ACC112 (cell line): ENCODE measurements at regions not wholly inside any gene's neighbourhood (a gene's known extent, or its start where the extent isn't known, plus 50 kb on each side); places are given as distances from the start of the nearest gene placed in this dataset.

ENCODE experiments used
- H2AFZ ChIP-seq: fragments of 200-600 bp; sonication (generic); one replicate; pipeline ENCODE4 v1.6.0; 2017; ENCODE audit warnings: antibody characterized with exemption, low read length; ENCODE audit not compliant: unreplicated experiment
- H3K27ac ChIP-seq: fragments of 200-600 bp; sonication (generic); 2 replicates; pipeline ENCODE4 v1.5.1; 2014; ENCODE audit warnings: low read depth, mild to moderate bottlenecking, antibody characterized with exemption, low read length, moderate library complexity
- H3K27me3 ChIP-seq: fragments of 200-600 bp; sonication (generic); 2 replicates; pipeline ENCODE4 v1.6.1; 2014; ENCODE audit warnings: mild to moderate bottlenecking, antibody characterized with exemption, low read length, moderate library complexity, mixed read lengths; ENCODE audit not compliant: insufficient read depth
- H3K36me3 ChIP-seq: fragments of 200-600 bp; sonication (generic); 2 replicates; pipeline ENCODE4 v1.6.1; 2016; ENCODE audit warnings: mild to moderate bottlenecking, antibody characterized with exemption, low read length, moderate library complexity, mixed read lengths; ENCODE audit not compliant: insufficient read depth
- H3K4me1 ChIP-seq: fragments of 200-600 bp; sonication (generic); one replicate; pipeline ENCODE4 v1.6.1; 2016; ENCODE audit warnings: low read length, mixed read lengths; ENCODE audit not compliant: insufficient read depth, unreplicated experiment, control insufficient read depth
- H3K4me3 ChIP-seq: fragments of 200-600 bp; sonication (generic); 2 replicates; pipeline ENCODE4 v1.5.1; 2014; ENCODE audit warnings: mild to moderate bottlenecking, low read depth, low read length
- H3K79me2 ChIP-seq: fragments of 200-600 bp; sonication (generic); one replicate; pipeline ENCODE4 v1.6.0; 2016; ENCODE audit warnings: low read length; ENCODE audit not compliant: control insufficient read depth, unreplicated experiment, insufficient read depth

DNA sequence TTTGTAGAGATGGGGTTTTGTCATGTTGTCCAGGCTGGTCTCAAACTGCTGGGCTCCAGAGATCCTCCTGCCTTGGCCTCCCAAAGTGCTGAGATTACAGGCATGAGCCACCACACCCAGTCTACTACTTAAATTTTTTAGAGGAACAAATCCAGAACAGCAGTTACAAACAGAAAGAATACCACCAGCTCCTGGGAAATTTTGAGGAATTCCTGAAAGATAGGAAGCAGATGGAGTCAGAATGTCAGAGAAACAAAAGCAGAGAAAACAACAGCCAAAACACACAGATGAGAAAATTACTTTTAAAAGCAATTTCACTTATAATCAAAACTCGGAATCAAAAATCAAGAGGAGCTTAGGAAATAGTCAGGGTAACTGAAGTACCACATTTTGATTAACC, 543.3 kb upstream of the MARCKS start:
- Histone ChIP-seq H3K79me2 (no peaks in the 10 kb centered on the region), H3K4me3 (no peak overlapping the region), H3K4me1 (no peaks in the 10 kb centered on the region), H3K27ac (no peak overlapping the region), H3K27me3 (no peaks in the 10 kb centered on the region), H3K36me3 (no peaks in the 10 kb centered on the region), H2AFZ (no peak overlapping the region)

DNA sequence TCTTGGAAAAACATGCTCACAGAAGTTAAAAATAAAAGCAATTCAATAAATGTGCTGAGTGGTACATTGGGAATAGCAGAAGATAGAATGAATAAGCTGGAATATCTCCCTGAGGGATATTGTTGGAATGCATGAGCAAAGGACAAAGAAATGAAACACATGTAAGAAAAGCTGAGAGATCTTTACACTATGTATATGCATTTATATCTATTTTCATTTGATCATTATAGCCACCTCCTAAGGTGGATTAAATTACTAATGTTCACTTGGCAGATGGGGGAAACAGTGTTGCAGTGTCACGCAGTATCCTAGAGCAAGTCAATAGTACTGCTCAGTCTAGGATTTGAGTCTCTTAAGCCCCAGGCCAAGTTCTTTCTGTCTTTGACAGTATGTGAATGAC, 542.0 kb upstream of the MARCKS start:
- no peaks in the 10 kb centered on the region for H3K4me1 ChIP-seq
- H3K79me2 ChIP-seq: no peaks in the 10 kb centered on the region
- no peak overlapping the region for H2AFZ ChIP-seq
- no peak overlapping the region for H3K27ac ChIP-seq
- no peaks in the 10 kb centered on the region for H3K36me3 ChIP-seq
- no peak overlapping the region for H3K4me3 ChIP-seq
- no peaks in the 10 kb centered on the region for H3K27me3 ChIP-seq

DNA sequence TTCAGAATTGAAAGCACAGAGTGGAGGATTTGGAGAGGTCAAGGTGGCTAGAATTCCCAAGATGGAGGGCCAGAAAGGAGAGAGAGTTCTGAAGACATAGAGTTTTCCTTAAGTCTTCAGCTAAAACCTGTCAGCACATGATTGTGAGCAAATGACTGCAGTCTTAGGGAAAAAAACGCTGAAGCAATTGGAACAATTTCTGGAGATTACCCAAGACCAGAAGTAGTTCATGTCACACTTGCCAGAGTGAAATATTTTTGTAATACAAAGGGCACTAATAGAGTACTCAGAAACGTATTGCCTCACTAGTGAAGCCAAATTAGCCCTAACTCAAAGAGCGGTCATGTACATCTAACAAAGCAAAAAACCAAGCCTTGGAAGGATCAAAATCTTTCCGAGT, 541.3 kb upstream of the MARCKS start:
- no peak overlapping the region for H3K4me3 ChIP-seq
- no peak overlapping the region for H3K27ac ChIP-seq
- H2AFZ ChIP-seq: no peak overlapping the region
- no peaks in the 10 kb centered on the region for H3K4me1 ChIP-seq
- no peaks in the 10 kb centered on the region for H3K79me2 ChIP-seq
- no peaks in the 10 kb centered on the region for H3K36me3 ChIP-seq
- no peaks in the 10 kb centered on the region for H3K27me3 ChIP-seq

DNA sequence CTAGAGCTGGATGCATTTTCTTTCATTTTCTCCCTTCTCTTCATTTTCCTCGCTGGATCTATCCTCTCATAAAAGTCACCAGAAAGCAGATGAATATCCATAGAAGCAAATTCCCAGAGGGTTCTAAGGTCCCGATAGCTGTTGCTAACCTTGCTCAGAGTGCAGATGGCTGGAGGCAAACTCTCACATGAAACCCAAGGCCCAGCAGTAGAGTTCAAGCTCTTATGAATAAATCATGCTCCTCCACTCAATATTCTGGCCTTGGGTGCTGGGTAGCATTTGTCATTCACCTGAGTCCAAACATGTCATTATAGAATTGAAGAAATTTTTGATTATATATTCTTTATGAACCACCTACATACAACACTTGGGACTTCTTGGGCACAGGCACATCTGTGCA, 539.7 kb upstream of the MARCKS start:
- H3K27me3 ChIP-seq: no peaks in the 10 kb centered on the region

DNA sequence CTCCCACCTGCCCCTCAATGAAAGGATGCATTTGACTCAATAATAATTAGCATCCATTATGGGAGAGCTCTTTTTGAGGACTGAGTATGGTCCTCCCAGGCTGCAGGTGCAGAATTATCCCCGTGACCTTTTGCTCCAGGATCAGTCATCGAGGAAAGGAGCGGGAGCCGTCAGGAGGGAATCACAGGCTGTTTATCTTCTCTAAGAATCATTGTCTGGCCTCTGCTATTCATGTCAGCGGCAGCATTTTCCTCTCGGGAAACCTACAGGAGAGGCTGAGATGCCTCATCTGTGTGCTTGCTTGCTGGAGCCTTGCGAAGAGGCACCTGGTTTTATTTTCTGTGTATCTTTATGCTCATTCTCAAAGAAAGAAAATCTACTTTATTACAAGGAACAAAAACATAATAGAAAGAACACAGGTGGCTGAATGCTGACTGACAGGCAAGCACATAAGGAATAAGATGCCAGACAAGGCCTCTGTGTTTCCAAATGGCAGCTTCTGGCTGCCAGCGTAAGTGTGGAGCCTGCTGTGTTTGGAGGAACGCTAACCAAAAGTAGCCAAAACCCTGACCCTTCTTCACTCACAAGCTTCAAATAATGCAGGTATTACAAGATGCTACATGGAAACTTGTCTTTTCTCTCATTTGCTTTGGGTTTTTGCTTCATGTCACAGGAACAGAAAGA, 539.1 kb upstream of the MARCKS start:
- H2AFZ ChIP-seq: no peak overlapping the region
- H3K36me3 ChIP-seq: no peaks in the 10 kb centered on the region
- no peak overlapping the region for H3K27ac ChIP-seq
- no peaks in the 10 kb centered on the region for H3K27me3 ChIP-seq
- H3K4me3 ChIP-seq: no peak overlapping the region
- no peaks in the 10 kb centered on the region for H3K79me2 ChIP-seq
- H3K4me1 ChIP-seq: no peaks in the 10 kb centered on the region

More for the DNA sequence above, 539.7 kb upstream of the MARCKS start:
- Histone ChIP-seq H3K79me2 (no peaks in the 10 kb centered on the region), H3K4me3 (no peak overlapping the region), H3K36me3 (no peaks in the 10 kb centered on the region), H2AFZ (no peak overlapping the region), H3K4me1 (no peaks in the 10 kb centered on the region), H3K27ac (no peak overlapping the region)

DNA sequence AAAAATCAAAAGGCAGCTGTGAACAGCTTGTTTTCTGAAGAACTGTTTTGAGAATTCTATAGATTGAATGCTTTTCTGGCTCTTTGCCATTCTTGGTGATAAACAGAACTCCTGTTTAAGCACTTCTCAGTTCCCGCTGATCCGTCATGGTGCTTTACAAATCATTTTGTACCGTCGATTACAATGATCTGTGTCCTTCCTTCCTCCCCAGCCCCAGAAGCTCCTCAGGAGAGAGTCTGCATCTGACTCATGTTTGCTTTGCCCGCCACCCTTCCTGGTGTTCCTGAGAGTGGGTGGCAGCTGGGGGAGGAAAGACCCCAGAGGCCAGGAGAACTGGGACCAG, 538.6 kb upstream of the MARCKS start:
- H3K27me3 ChIP-seq: no peaks in the 10 kb centered on the region
- H3K79me2 ChIP-seq: no peaks in the 10 kb centered on the region
- H3K4me3 ChIP-seq: no peak overlapping the region
- H3K27ac ChIP-seq: no peak overlapping the region
- no peaks in the 10 kb centered on the region for H3K36me3 ChIP-seq
- no peaks in the 10 kb centered on the region for H3K4me1 ChIP-seq
- H2AFZ ChIP-seq: no peak overlapping the region

DNA sequence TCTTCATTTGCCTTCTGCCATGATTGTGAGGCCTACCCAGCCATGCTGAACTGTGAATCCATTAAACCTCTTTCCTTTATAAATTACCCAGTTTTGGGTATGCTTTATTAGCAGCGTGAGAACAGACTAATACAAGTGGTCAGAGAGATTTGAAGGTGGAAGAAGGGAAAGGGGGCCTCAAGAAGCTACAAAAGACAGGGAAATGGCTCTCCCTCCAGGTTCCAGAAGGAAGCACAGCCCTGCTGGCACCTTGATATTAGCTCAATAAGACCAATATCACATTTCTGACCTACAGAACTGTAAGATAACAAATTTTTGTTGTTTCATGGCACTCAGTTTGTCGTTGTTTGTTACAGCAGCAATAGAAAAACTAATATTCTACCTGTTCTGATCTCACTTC, 536.5 kb upstream of the MARCKS start:
- no peaks in the 10 kb centered on the region for H3K36me3 ChIP-seq
- no peaks in the 10 kb centered on the region for H3K4me1 ChIP-seq
- no peaks in the 10 kb centered on the region for H3K27me3 ChIP-seq
- H3K79me2 ChIP-seq: no peaks in the 10 kb centered on the region
- no peak overlapping the region for H2AFZ ChIP-seq
- H3K4me3 ChIP-seq: no peak overlapping the region
- no peak overlapping the region for H3K27ac ChIP-seq

DNA sequence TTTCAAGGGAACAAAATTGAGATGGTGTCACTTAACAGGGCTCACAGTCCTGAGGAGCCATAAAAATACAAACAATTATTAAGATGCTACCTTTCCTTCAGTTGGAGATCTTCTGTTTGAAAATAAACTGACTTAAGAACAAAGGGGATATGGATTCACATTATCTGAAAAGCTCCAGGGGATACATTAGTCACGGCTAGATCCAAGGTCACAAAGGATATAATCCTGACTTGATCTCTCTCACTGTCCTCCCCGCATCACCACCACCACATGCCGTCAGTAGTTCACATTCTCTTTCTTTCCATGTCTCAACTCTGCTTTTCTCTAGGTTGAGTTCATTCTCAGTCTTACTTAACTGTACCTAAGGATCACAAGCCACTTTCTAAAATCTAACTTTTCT, 530.4 kb upstream of the MARCKS start:
- Histone ChIP-seq H3K4me1 (no peaks in the 10 kb centered on the region), H3K27ac (no peak overlapping the region), H3K79me2 (no peaks in the 10 kb centered on the region), H2AFZ (no peak overlapping the region), H3K27me3 (no peaks in the 10 kb centered on the region), H3K36me3 (no peaks in the 10 kb centered on the region), H3K4me3 (no peak overlapping the region)

DNA sequence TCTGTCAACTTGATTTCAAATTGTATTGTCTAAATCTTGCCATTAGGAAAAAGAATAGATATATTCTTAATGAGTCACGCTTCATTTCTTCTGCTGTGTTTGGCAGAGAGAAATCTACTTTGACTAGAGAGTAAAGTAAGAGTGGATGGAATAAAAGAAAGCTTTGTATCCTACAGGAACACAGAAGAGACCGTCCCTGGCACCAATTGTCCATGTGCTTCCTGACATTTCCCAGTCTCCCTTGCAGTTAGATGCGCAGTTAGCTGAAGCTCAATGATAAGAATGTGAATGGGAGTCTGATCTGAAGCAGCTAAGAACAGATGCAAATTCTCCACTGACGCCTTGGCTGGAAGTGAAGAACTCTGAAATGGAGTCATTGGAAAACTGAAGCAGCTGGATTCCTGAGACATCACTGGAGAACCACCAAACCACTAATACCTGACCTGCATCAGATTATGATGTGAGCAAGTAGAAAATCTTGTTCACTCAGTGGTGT, 528.2 kb upstream of the MARCKS start:
- H3K27me3 ChIP-seq: no peaks in the 10 kb centered on the region
- H3K27ac ChIP-seq: no peak overlapping the region
- H3K36me3 ChIP-seq: no peaks in the 10 kb centered on the region
- no peak overlapping the region for H2AFZ ChIP-seq
- no peaks in the 10 kb centered on the region for H3K4me1 ChIP-seq
- H3K79me2 ChIP-seq: no peaks in the 10 kb centered on the region
- H3K4me3 ChIP-seq: no peak overlapping the region

DNA sequence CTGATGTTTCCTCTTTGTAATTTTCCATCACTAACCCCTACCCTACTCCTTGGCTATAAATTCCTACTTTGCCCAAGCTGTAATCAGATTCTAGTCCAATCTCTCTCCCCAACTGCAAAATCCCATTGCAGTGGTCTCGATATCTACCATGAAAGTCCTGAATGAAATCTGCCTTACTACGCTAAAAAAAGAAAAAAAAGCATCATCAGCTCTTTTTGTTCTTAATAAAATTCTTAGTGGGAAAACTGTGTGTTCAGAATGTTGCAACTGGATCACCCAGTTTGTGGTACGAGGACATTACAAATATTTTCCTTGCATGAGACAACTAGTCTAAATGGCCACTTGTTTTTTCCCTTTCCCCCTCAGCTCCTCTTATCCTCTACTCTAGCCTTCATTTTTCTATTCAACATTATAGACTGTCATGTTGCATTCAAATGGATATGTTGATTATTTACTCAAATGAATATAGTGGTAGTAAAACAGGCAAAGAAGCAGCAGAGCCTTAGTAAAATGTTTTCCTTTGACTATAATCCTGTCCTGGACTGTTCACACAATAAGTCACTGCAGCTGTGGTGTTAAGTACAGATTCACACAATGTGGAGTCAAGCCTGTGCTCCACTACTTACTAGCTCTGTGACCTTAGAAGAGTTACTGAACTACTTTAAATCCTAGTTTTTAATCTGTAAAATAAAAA, 527.1 kb upstream of the MARCKS start:
- no peaks in the 10 kb centered on the region for H3K79me2 ChIP-seq
- H3K27me3 ChIP-seq: no peaks in the 10 kb centered on the region
- H3K27ac ChIP-seq: no peak overlapping the region
- H3K36me3 ChIP-seq: no peaks in the 10 kb centered on the region
- H2AFZ ChIP-seq: no peak overlapping the region
- no peaks in the 10 kb centered on the region for H3K4me1 ChIP-seq
- no peak overlapping the region for H3K4me3 ChIP-seq

DNA sequence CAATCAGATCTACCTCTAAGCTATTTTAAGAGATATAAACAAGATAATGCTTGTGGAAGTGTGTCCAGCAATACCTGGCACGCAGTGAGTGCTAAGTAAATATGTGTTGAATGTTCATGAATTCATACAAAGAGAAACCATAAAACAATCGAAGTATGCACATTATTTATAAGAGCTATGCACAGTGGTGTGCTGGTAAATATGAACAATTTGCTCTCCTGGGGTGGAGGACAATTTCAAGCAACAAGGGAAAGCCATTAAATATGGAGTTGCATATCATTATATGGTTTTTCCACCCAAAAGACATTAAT, 526.6 kb upstream of the MARCKS start:
- H3K79me2 ChIP-seq: no peaks in the 10 kb centered on the region
- no peaks in the 10 kb centered on the region for H3K36me3 ChIP-seq
- no peak overlapping the region for H2AFZ ChIP-seq
- no peak overlapping the region for H3K27ac ChIP-seq
- H3K4me3 ChIP-seq: no peak overlapping the region
- H3K27me3 ChIP-seq: no peaks in the 10 kb centered on the region
- no peaks in the 10 kb centered on the region for H3K4me1 ChIP-seq
